Osteoblast (primary cell): ENCODE measurements at regions not wholly inside any gene's neighbourhood (a gene's known extent, or its start where the extent isn't known, plus 50 kb on each side); places are given as distances from the start of the nearest gene placed in this dataset.

Experiments used
- DNase-seq: peaks from one replicate; pipeline ENCODE4 v3.0.0; 2011; ENCODE audit warnings: low spot score, mixed read lengths; ENCODE audit not compliant: insufficient read length; ENCODE audit errors: missing footprints
- H2AFZ ChIP-seq: 2 replicates; pipeline ENCODE4 v1.6.0; 2011; ENCODE audit warnings: mild to moderate bottlenecking, low read length
- H3K27ac ChIP-seq: 2 replicates; pipeline ENCODE4 v1.5.1; 2011; ENCODE audit warnings: mild to moderate bottlenecking, low read depth, low read length, moderate library complexity
- H3K27me3 ChIP-seq: 2 replicates; pipeline ENCODE4 v1.6.0; 2012; ENCODE audit warnings: mild to moderate bottlenecking, control low read depth, inconsistent platforms, low read length, moderate library complexity; ENCODE audit not compliant: insufficient read depth
- H3K36me3 ChIP-seq: 2 replicates; pipeline ENCODE4 v1.5.1; 2011; ENCODE audit warnings: mild to moderate bottlenecking, low read length, control low read depth, moderate library complexity; ENCODE audit not compliant: insufficient read depth
- H3K4me1 ChIP-seq: 2 replicates; pipeline ENCODE4 v1.5.1; 2011; ENCODE audit warnings: mild to moderate bottlenecking, low read length, control low read depth, moderate library complexity; ENCODE audit not compliant: insufficient read depth
- H3K4me2 ChIP-seq: 2 replicates; pipeline ENCODE4 v1.6.0; 2011; ENCODE audit warnings: mild to moderate bottlenecking, low read length; ENCODE audit not compliant: insufficient read depth
- H3K4me3 ChIP-seq: fragments of 200-600 bp; sonication (generic); 3 replicates; pipeline ENCODE4 v1.5.1; 2012; ENCODE audit warnings: mild to moderate bottlenecking, low read length, inconsistent platforms; ENCODE audit not compliant: insufficient read depth
- H3K79me2 ChIP-seq: 2 replicates; pipeline ENCODE4 v1.6.0; 2012; ENCODE audit warnings: mild to moderate bottlenecking, low read length, control low read depth, inconsistent platforms; ENCODE audit not compliant: insufficient read depth
- H3K9me3 ChIP-seq: 2 replicates; pipeline ENCODE4 v1.5.1; 2011; ENCODE audit warnings: low read depth, low read length, control low read depth
- H4K20me1 ChIP-seq: 2 replicates; pipeline ENCODE4 v1.6.0; 2012; ENCODE audit warnings: mild to moderate bottlenecking, low read length, control low read depth; ENCODE audit not compliant: insufficient read depth
- TF ChIP-seq, protein P1 (sequence below): IDR thresholded peaks from 2 replicates; pipeline ENCODE4 v1.5.1; 2011; ENCODE audit warnings: mild to moderate bottlenecking, low read depth, low read length, moderate library complexity; ENCODE audit errors: extremely low read depth

DNA sequence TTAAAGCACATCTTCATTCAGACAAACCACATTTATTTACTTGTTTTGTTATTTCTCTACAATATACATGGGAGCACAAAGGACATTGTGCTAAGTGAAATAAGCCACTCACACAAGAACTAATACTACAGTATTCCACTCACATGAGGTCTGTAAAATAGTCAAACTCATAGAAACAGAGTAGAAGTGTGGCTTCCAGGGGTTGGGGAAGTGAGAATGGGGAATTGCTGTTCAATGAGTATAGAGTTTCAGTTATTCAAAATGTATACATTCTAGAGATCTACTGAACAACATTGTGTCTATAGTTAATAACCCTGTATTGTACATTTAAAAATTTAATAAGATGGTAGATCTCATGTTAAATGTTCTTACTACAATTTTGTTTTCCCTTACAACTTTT is 88.8 kb downstream of the ATXN7L3B start:
- Histone ChIP-seq H3K36me3 (no peaks in the 10 kb centered on the region), H2AFZ (no peak overlapping the region), H3K9me3 (peaks cover 3% of the 10 kb centered on the region), H3K4me1 (no peaks in the 10 kb centered on the region), H3K4me3 (no peak overlapping the region), H4K20me1 (no peaks in the 10 kb centered on the region), H3K4me2 (no peak overlapping the region), H3K27ac (no peak overlapping the region), H3K79me2 (no peaks in the 10 kb centered on the region), H3K27me3 (no peaks in the 10 kb centered on the region)
- TF ChIP-seq, protein P1, sequence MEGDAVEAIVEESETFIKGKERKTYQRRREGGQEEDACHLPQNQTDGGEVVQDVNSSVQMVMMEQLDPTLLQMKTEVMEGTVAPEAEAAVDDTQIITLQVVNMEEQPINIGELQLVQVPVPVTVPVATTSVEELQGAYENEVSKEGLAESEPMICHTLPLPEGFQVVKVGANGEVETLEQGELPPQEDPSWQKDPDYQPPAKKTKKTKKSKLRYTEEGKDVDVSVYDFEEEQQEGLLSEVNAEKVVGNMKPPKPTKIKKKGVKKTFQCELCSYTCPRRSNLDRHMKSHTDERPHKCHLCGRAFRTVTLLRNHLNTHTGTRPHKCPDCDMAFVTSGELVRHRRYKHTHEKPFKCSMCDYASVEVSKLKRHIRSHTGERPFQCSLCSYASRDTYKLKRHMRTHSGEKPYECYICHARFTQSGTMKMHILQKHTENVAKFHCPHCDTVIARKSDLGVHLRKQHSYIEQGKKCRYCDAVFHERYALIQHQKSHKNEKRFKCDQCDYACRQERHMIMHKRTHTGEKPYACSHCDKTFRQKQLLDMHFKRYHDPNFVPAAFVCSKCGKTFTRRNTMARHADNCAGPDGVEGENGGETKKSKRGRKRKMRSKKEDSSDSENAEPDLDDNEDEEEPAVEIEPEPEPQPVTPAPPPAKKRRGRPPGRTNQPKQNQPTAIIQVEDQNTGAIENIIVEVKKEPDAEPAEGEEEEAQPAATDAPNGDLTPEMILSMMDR, result no peak
- DNase-seq, result no peak

DNA sequence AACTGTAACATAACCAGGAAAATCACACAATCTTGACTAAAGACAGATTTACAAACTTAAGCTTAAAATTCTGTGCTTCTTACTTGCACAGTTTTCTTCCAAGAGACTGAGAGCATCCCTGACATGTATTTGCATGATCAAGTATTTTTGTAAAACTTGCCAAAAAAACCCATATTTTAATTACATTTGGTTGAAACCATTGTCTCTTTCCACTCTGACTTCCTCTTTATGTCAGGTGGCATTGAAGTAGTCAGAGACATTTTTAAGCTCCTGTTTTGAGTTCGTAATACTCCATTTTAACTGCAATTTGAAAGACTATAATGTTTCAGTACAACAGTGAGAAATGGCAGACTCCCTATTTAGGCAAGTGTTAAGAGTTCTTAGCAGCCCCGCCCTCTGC is 103.6 kb downstream of the ATXN7L3B start:
- Histone ChIP-seq H3K79me2 (no peaks in the 10 kb centered on the region), H3K36me3 (no peaks in the 10 kb centered on the region), H3K4me1 (no peaks in the 10 kb centered on the region), H4K20me1 (no peaks in the 10 kb centered on the region), H3K4me3 (no peak overlapping the region), H2AFZ (no peak overlapping the region), H3K27me3 (no peaks in the 10 kb centered on the region), H3K4me2 (no peak overlapping the region), H3K9me3 (no peaks in the 10 kb centered on the region), H3K27ac (no peak overlapping the region)
- no peak for DNase-seq
- TF ChIP-seq, protein P1, result no peak

DNA sequence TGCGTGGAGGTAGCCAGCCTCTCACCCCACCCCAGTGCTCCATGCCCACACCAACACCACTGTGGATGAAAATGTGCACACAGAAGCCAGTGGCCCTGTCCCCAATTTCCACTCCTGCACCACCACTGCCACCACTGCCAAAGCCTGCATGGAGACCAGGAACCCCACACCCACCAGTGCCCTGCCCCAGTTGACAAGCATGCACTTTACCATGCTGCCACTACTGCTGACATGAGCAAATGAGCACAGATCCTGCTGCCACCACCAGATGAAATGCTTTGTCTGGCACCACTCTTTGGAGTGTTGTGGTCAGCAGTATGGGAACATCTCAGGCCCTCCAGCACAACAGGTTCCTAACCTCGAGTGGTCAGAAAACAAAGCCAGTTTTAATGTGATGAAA is 104.1 kb downstream of the ATXN7L3B start:
- no peaks in the 10 kb centered on the region for H3K27me3 ChIP-seq
- no peak overlapping the region for H3K4me2 ChIP-seq
- H3K79me2 ChIP-seq, result no peaks in the 10 kb centered on the region
- no peak overlapping the region for H2AFZ ChIP-seq
- no peaks in the 10 kb centered on the region for H4K20me1 ChIP-seq
- no peak overlapping the region for H3K4me3 ChIP-seq
- H3K9me3 ChIP-seq, result no peaks in the 10 kb centered on the region
- no peaks in the 10 kb centered on the region for H3K36me3 ChIP-seq
- H3K4me1 ChIP-seq, result no peaks in the 10 kb centered on the region
- H3K27ac ChIP-seq, result no peak overlapping the region
- no peak for DNase-seq
- TF ChIP-seq, protein P1, result no peak

DNA sequence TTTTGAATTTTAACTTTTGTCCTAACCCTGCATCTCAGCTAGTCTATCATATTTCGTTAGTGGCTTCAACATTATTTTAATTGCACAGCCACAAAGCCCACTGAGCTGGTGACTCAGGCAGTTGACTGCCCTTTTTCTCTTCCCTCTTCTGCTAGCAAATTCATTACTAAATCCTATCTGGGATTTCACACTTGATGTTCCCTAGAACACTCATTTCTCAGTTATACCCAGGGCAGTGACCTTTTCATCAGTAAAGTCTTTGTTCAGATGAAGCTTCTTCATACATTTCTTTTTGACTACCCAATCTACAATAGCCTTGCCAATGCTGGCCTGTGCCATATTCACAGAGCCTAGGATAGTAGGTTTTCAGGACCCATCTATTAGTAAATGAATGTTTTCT is 107.0 kb downstream of the ATXN7L3B start:
- H3K27me3 ChIP-seq, result no peaks in the 10 kb centered on the region
- H3K4me3 ChIP-seq, result no peak overlapping the region
- DNase-seq, result no peak
- H3K4me1 ChIP-seq, result no peaks in the 10 kb centered on the region
- no peaks in the 10 kb centered on the region for H3K9me3 ChIP-seq
- H3K27ac ChIP-seq, result no peak overlapping the region
- no peaks in the 10 kb centered on the region for H3K36me3 ChIP-seq
- H2AFZ ChIP-seq, result no peak overlapping the region
- H3K79me2 ChIP-seq, result no peaks in the 10 kb centered on the region
- no peak overlapping the region for H3K4me2 ChIP-seq
- TF ChIP-seq, protein P1, result no peak
- no peaks in the 10 kb centered on the region for H4K20me1 ChIP-seq
